ENCODE measurements at regions not wholly inside any gene's neighbourhood (a gene's known extent, or its start where the extent isn't known, plus 50 kb on each side); places are given as distances from the start of the nearest gene placed in this dataset.

DNA sequence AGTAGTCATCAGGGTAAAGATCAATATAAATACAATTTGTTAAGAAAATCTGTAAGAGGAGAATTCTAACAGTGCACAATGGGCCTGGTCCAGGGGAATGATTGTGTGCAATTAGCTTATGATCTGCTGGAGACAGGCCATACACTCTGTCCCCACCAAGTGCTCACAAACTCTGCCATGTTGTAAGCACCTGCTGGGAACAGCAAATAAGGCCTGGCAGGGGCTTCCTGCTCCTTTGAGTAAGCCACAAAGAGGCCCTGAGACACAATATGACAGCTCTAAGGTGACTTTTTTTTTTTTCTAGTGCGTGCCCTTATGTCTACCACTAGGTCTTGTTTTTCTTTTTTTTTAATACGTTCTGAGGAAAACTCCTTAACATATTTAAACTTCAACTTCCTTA is 866.3 kb upstream of the PCDH7 start:
- DNase-seq (ENCODE audit: low spot score in 2 of 2): no peak
- no peaks in the 10 kb centered on the region for H3K9me3 ChIP-seq
- no peak overlapping the region for H3K27ac ChIP-seq
- no peak overlapping the region for H3K4me3 ChIP-seq
- H3K27me3 ChIP-seq: no peaks in the 10 kb centered on the region
- H3K36me3 ChIP-seq: no peaks in the 10 kb centered on the region
- H3K4me1 ChIP-seq: no peaks in the 10 kb centered on the region
- TF ChIP-seq POLR2A (IDR thresholded peaks at IDR 0.05) (no peak), EP300 (IDR thresholded peaks at IDR 0.05) (no peak)
- 65 to 72% methylated on average over 2 of the region's 2 CpGs for WGBS, 2 donors

DNA sequence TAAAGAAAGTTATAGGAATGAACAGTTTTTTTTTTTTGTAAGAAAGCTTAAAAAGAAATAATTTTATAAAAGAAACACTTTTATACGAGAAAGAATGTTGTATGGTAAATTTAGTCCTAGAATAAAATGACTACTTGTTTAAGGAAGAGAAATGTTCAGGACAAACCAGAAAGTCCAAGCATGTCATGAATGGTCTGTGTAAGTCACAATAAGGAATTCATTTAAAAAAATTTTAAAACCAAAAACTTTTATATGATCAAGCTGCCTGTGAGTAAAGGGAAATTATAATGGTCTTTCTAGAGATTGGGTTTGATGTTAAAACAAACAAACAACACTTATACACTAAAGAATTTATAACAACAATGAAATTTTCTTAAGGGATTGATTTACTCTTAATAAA is 858.9 kb upstream of the PCDH7 start:
- no peak for TF ChIP-seq EP300 (IDR thresholded peaks at IDR 0.05)
- TF ChIP-seq, protein P1, sequence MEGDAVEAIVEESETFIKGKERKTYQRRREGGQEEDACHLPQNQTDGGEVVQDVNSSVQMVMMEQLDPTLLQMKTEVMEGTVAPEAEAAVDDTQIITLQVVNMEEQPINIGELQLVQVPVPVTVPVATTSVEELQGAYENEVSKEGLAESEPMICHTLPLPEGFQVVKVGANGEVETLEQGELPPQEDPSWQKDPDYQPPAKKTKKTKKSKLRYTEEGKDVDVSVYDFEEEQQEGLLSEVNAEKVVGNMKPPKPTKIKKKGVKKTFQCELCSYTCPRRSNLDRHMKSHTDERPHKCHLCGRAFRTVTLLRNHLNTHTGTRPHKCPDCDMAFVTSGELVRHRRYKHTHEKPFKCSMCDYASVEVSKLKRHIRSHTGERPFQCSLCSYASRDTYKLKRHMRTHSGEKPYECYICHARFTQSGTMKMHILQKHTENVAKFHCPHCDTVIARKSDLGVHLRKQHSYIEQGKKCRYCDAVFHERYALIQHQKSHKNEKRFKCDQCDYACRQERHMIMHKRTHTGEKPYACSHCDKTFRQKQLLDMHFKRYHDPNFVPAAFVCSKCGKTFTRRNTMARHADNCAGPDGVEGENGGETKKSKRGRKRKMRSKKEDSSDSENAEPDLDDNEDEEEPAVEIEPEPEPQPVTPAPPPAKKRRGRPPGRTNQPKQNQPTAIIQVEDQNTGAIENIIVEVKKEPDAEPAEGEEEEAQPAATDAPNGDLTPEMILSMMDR (IDR thresholded peaks at IDR 0.05): no peak
- TF ChIP-seq POLR2A (IDR thresholded peaks at IDR 0.05): no peak
- Histone ChIP-seq H3K9me3 (peaks cover 0 to 7% (median 0%) of the 10 kb centered on the region in 4 donors), H3K4me1 (no peaks in the 10 kb centered on the region), H3K27me3 (no peaks in the 10 kb centered on the region), H3K27ac (no peak overlapping the region), H3K36me3 (no peaks in the 10 kb centered on the region), H3K4me3 (no peak overlapping the region)
- no peak for DNase-seq (ENCODE audit: low spot score in 2 of 2)
- WGBS, 2 donors: 72 to 88% methylated on average over 1 of the region's 1 CpG

DNA sequence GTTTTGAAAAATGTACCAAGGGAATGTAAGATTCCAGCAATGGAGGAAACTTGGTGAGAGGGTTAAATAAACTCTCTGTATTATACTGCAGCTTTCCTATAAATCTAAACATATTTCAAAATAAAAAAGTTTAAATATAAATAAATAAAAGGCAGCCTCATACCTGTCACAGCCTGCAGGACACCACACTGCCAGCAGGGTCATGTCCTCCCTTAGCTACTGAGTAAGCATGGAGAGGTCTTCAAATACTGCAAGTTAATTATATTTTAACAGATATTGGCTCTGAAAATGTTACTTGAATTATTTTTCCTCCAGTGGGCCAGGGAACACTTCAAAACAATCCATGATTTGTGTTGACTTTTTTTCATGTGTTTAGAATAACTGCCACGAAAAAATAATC is 852.8 kb upstream of the PCDH7 start:
- DNase-seq (ENCODE audit: low spot score in 2 of 2): no peak
- 33 to 44% methylated on average over 1 of the region's 1 CpG for WGBS, 2 donors
- Histone ChIP-seq H3K36me3 (no peaks in the 10 kb centered on the region), H3K4me1 (no peaks in the 10 kb centered on the region), H3K27me3 (no peaks in the 10 kb centered on the region), H3K27ac (no peak overlapping the region), H3K9me3 (peaks cover 0 to 11% (median 0%) of the 10 kb centered on the region in 4 donors), H3K4me3 (no peak overlapping the region)
- TF ChIP-seq EP300 (IDR thresholded peaks at IDR 0.05) (no peak), POLR2A (IDR thresholded peaks at IDR 0.05) (no peak)
- TF ChIP-seq, protein P1 (IDR thresholded peaks at IDR 0.05): no peak

DNA sequence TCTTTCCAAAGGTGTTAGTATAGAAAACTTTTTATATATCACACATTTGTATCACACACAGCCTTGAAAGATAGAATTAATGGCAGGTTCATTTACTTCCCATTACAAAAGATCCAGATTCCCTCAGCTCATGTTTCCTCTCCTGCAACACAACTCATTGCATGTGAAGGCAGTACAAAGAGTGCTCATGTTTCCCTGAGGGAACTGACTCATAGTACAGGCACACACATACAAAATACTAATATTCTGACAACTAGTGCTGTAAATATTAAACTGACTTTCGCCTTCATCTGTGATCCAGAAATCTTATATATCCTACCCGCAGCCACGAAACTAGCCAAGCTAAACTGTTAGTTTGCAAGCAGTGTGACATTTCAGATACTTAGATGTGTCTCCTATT is 819.8 kb upstream of the PCDH7 start:
- Histone ChIP-seq H3K9me3 (no peaks in the 10 kb centered on the region), H3K4me1 (no peaks in the 10 kb centered on the region), H3K27me3 (no peaks in the 10 kb centered on the region), H3K4me3 (no peak overlapping the region), H3K27ac (no peak overlapping the region), H3K36me3 (no peaks in the 10 kb centered on the region)
- 91 to 95% methylated on average over 3 of the region's 3 CpGs for WGBS, 2 donors
- TF ChIP-seq POLR2A (IDR thresholded peaks at IDR 0.05): no peak
- no peak for TF ChIP-seq EP300 (IDR thresholded peaks at IDR 0.05)
- TF ChIP-seq, protein P1 (IDR thresholded peaks at IDR 0.05): no peak
- no peak for DNase-seq (ENCODE audit: low spot score in 2 of 2)

DNA sequence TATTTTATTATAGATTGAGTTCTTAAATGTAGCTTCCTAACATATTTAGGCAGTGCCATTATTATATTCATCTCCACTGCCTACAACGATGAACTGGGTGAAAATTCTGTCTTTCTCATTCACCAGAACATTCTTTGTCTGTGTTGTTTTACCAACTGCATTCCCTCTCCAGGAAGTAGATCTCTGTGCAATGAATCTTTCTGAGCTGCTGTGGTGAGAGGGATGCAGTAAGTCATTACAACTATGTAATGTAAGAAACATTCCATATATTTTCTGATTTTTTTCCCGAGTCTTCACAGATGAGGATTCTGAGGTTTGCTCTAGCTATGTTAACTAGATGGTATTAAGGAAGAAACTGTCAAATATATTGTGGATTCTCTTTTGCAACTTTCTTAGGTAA is 811.9 kb upstream of the PCDH7 start:
- H3K9me3 ChIP-seq: no peaks in the 10 kb centered on the region
- WGBS, 2 donors: 44 to 45% methylated on average over 2 of the region's 2 CpGs
- H3K4me1 ChIP-seq: no peaks in the 10 kb centered on the region
- TF ChIP-seq, protein P1 (IDR thresholded peaks at IDR 0.05): no peak
- TF ChIP-seq POLR2A (IDR thresholded peaks at IDR 0.05) (no peak), EP300 (IDR thresholded peaks at IDR 0.05) (no peak)
- H3K4me3 ChIP-seq: no peak overlapping the region
- H3K36me3 ChIP-seq: no peaks in the 10 kb centered on the region
- DNase-seq (ENCODE audit: low spot score in 2 of 2): no peak
- no peaks in the 10 kb centered on the region for H3K27me3 ChIP-seq
- H3K27ac ChIP-seq: no peak overlapping the region

- 80 to 89% methylated on average over 2 of the region's 2 CpGs for WGBS, 2 donors
- H3K4me1 ChIP-seq: no peaks in the 10 kb centered on the region
- TF ChIP-seq POLR2A (IDR thresholded peaks at IDR 0.05) (no peak), EP300 (IDR thresholded peaks at IDR 0.05) (no peak)
- TF ChIP-seq, protein P1 (IDR thresholded peaks at IDR 0.05): no peak
Observed at GRCh38 chr4:29927895-29928294, 792.3 kb upstream of the PCDH7 start.

More at GRCh38 chr4:29927895-29928294, 792.3 kb upstream of the PCDH7 start:
- Histone ChIP-seq H3K27ac (no peak overlapping the region), H3K36me3 (no peaks in the 10 kb centered on the region), H3K9me3 (peaks cover 0 to 4% (median 0%) of the 10 kb centered on the region in 4 donors), H3K4me3 (no peak overlapping the region), H3K27me3 (no peaks in the 10 kb centered on the region)
- DNase-seq (ENCODE audit: low spot score in 2 of 2): no peak

All from tibial nerve (tissue), 4 donors.